SU-DHL-6 (cell line): ENCODE measurements at regions not wholly inside any gene's neighbourhood (a gene's known extent, or its start where the extent isn't known, plus 50 kb on each side); places are given as distances from the start of the nearest gene placed in this dataset.
"Not testable (repeated sequence)": the region's sequence is repeated elsewhere in the genome, so short reads cannot be mapped to it uniquely, and the experiment has no call there.

Experiments used
- H2AFZ ChIP-seq: fragments of 200-600 bp; sonication (generic); 2 replicates; pipeline ENCODE4 v1.6.1; 2014; ENCODE audit warnings: low read depth, mild to moderate bottlenecking, moderate library complexity, mixed read lengths, antibody characterized with exemption, low read length; ENCODE audit not compliant: severe bottlenecking
- H3F3A ChIP-seq: fragments of 200-600 bp; shearing (Covaris generic); 2 replicates; pipeline ENCODE4 v1.6.0; 2016; ENCODE audit warnings: antibody characterized with exemption, mild to moderate bottlenecking; ENCODE audit not compliant: insufficient read depth
- H3K27ac ChIP-seq: fragments of 200-600 bp; sonication (generic); 2 replicates; pipeline ENCODE4 v1.5.1; 2016; ENCODE audit warnings: low read depth, mild to moderate bottlenecking, low read length, moderate library complexity, mixed read lengths
- H3K27me3 ChIP-seq: fragments of 200-600 bp; sonication (generic), shearing (Covaris generic); 2 replicates; pipeline ENCODE4 v1.6.0; 2014; ENCODE audit warnings: mild to moderate bottlenecking, low read length
- H3K36me3 ChIP-seq: fragments of 200-600 bp; sonication (generic); 2 replicates; pipeline ENCODE4 v1.6.1; 2014; ENCODE audit warnings: mild to moderate bottlenecking, low read length, mixed read lengths
- H3K4me2 ChIP-seq: fragments of 300-600, 200-600 bp; shearing (Covaris generic), sonication (generic); 2 replicates; pipeline ENCODE4 v1.6.0; 2014; ENCODE audit warnings: low read length, low read depth, mild to moderate bottlenecking; ENCODE audit not compliant: poor library complexity, severe bottlenecking
- H3K4me3 ChIP-seq: fragments of 200-600 bp; sonication (generic); 2 replicates; pipeline ENCODE4 v1.5.1; 2014; ENCODE audit warnings: antibody characterized with exemption, low read length, mild to moderate bottlenecking, mixed read lengths; ENCODE audit not compliant: insufficient read depth, poor library complexity, severe bottlenecking
- H3K79me2 ChIP-seq: fragments of 200-600 bp; sonication (generic); 2 replicates; pipeline ENCODE4 v1.6.1; 2014; ENCODE audit warnings: mild to moderate bottlenecking, low read length, moderate library complexity; ENCODE audit not compliant: insufficient read depth
- H3K9ac ChIP-seq: fragments of 200-600 bp; sonication (generic); 2 replicates; pipeline ENCODE4 v1.7.0; 2014; ENCODE audit warnings: mild to moderate bottlenecking, low read length
- H3K9me2 ChIP-seq: fragments of 200-600 bp; sonication (generic); replicated peaks from 2 replicates; pipeline ENCODE4 v1.6.1; 2014; ENCODE audit warnings: low read length; ENCODE audit not compliant: insufficient read depth
- H3K9me3 ChIP-seq: fragments of 200-600 bp; sonication (generic); 2 replicates; pipeline ENCODE4 v1.6.1; 2014; ENCODE audit warnings: low read length, mixed read lengths; ENCODE audit not compliant: insufficient read depth
- H4K20me1 ChIP-seq: fragments of 200-600 bp; sonication (generic); 2 replicates; pipeline ENCODE4 v1.6.1; 2014; ENCODE audit warnings: low read depth, mild to moderate bottlenecking, antibody characterized with exemption, low read length, moderate library complexity, mixed read lengths
- CTCF ChIP-seq: fragments of 200-600 bp; sonication (generic); IDR thresholded peaks from one replicate; pipeline ENCODE4 v1.5.1; 2017; ENCODE audit warnings: antibody characterized with exemption, mild to moderate bottlenecking, low read length, moderate library complexity; ENCODE audit not compliant: insufficient read depth, poor library complexity, severe bottlenecking
- EZH2phosphoT487 ChIP-seq: fragments of 200-600 bp; sonication (generic), shearing (Covaris generic); conservative IDR thresholded peaks from 2 replicates; pipeline ENCODE4 v1.6.1; 2018; ENCODE audit warnings: mild to moderate bottlenecking, antibody characterized with exemption, low read length, moderate library complexity, mixed read lengths

- H3K9ac ChIP-seq: no peak overlapping the region
- H2AFZ ChIP-seq: no peak overlapping the region
- no peaks in the 10 kb centered on the region for H3K27me3 ChIP-seq
- H3K4me2 ChIP-seq: no peak overlapping the region
- no peaks in the 10 kb centered on the region for H3K36me3 ChIP-seq
- H3K27ac ChIP-seq: no peak overlapping the region
- H3K79me2 ChIP-seq: no peaks in the 10 kb centered on the region
- H3F3A ChIP-seq: no peaks in the 10 kb centered on the region
- no peaks in the 10 kb centered on the region for H4K20me1 ChIP-seq
- TF ChIP-seq CTCF (no peak), EZH2phosphoT487 (no peak)
- no peaks in the 10 kb centered on the region for H3K9me3 ChIP-seq
- H3K9me2 ChIP-seq: no peaks in the 10 kb centered on the region
- no peak overlapping the region for H3K4me3 ChIP-seq
Measured at GRCh38 chr10:30683496-30683895, 53.9 kb upstream of the LYZL2 start.

- H3K27ac ChIP-seq, H3K9me2 ChIP-seq, H4K20me1 ChIP-seq, H3K4me2 ChIP-seq, H3K9ac ChIP-seq, H2AFZ ChIP-seq, H3F3A ChIP-seq, H3K27me3 ChIP-seq, H3K4me3 ChIP-seq, H3K9me3 ChIP-seq, H3K79me2 ChIP-seq, H3K36me3 ChIP-seq: not testable (repeated sequence)
Measured at GRCh38 chr10:30682377-30683199, 53.0 kb upstream of the LYZL2 start.

GRCh38 chr10:30680908-30681307, 51.4 kb upstream of the LYZL2 start:
- H3K9me3 ChIP-seq: no peaks in the 10 kb centered on the region
- H4K20me1 ChIP-seq: no peaks in the 10 kb centered on the region
- no peaks in the 10 kb centered on the region for H3K9me2 ChIP-seq
- H3K79me2 ChIP-seq: no peaks in the 10 kb centered on the region
- H3K9ac ChIP-seq: no peak overlapping the region
- H3K36me3 ChIP-seq: no peaks in the 10 kb centered on the region
- no peak for TF ChIP-seq CTCF
- no peak for TF ChIP-seq EZH2phosphoT487
- no peak overlapping the region for H2AFZ ChIP-seq
- H3K27me3 ChIP-seq: no peaks in the 10 kb centered on the region
- H3K27ac ChIP-seq: no peak overlapping the region
- H3K4me2 ChIP-seq: no peak overlapping the region
- H3K4me3 ChIP-seq: no peak overlapping the region
- H3F3A ChIP-seq: no peaks in the 10 kb centered on the region
